ENCODE measurements at regions not wholly inside any gene's neighbourhood (a gene's known extent, or its start where the extent isn't known, plus 50 kb on each side); places are given as distances from the start of the nearest gene placed in this dataset.

GRCh38 chr4:37070041-37070440, 174.5 kb upstream of the NWD2 start:
- H2AFZ ChIP-seq (ENCODE audit: low read depth, low read length) = no peak overlapping the region
- no peak for DNase-seq (ENCODE audit: low read depth, low spot score)
- dilution Hi-C loops (cut with MboI; ENCODE audit: extremely low pct_ligation_motif_present, low sequenced_read_pairs) = no loop called here
- H3K4me2 ChIP-seq (ENCODE audit: insufficient read depth, low read length) = no peak overlapping the region
- intact Hi-C loops (cut with micrococcal nuclease) = no loop called here
- H3K27ac ChIP-seq (ENCODE audit: insufficient read depth, low read depth, low read length) = no peak overlapping the region
- H3K4me3 ChIP-seq (replicated peaks in 1 of 3; ENCODE audit: insufficient read depth in 1 of 3, low read depth in 1 of 3, low read length in 3 of 3) = no peak overlapping the region
- no peaks in the 10 kb centered on the region for H4K20me1 ChIP-seq (replicated peaks; ENCODE audit: control insufficient read depth, extremely low read depth, insufficient read depth, low read length)
- CTCF ChIA-PET = no interaction called here
- FAIRE-seq = no peak
- H3K9ac ChIP-seq (replicated peaks; ENCODE audit: extremely low read depth, insufficient read depth, low read length) = no peak overlapping the region
- TF ChIP-seq CTCF (IDR thresholded peaks at IDR 0.05; ENCODE audit: extremely low read depth in 1 of 2, insufficient read depth in 1 of 2, low read depth in 1 of 2, low read length in 2 of 2) (no peak), MYC (IDR thresholded peaks at IDR 0.05; ENCODE audit: low read depth, low read length) (no peak), GATA2 (IDR thresholded peaks at IDR 0.05; ENCODE audit: insufficient read depth, insufficient read length, low read depth, low read length) (no peak), EZH2 (IDR thresholded peaks at IDR 0.05; ENCODE audit: borderline replicate concordance, low read depth, low read length, severe bottlenecking) (no peak), POLR2A (IDR thresholded peaks at IDR 0.05; ENCODE audit: low read depth, low read length) (no peak), FOS (IDR thresholded peaks at IDR 0.05; ENCODE audit: borderline replicate concordance, insufficient read depth, low read length) (no peak), JUN (IDR thresholded peaks at IDR 0.05; ENCODE audit: borderline replicate concordance, insufficient read depth, insufficient read length, low read depth) (no peak), POLR2AphosphoS5 (IDR thresholded peaks at IDR 0.05; ENCODE audit: insufficient read depth, low read depth, low read length) (no peak)
- TF ChIP-seq, protein P1, sequence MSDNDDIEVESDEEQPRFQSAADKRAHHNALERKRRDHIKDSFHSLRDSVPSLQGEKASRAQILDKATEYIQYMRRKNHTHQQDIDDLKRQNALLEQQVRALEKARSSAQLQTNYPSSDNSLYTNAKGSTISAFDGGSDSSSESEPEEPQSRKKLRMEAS (IDR thresholded peaks at IDR 0.05; ENCODE audit: insufficient read depth, insufficient read length) = no peak
- H3K36me3 ChIP-seq (ENCODE audit: control insufficient read depth in 2 of 2, extremely low read depth in 1 of 2, insufficient read depth in 2 of 2, low read length in 2 of 2) = no peaks in the 10 kb centered on the region
- H3K27me3 ChIP-seq (ENCODE audit: control insufficient read depth in 2 of 2, insufficient read depth in 2 of 2, low read length in 2 of 2) = no peaks in the 10 kb centered on the region
- H3K9me1 ChIP-seq (replicated peaks; ENCODE audit: control insufficient read depth, extremely low read depth, insufficient read depth, low read length) = no peaks in the 10 kb centered on the region
- H3K79me2 ChIP-seq (ENCODE audit: control insufficient read depth, insufficient read depth, low read length) = no peaks in the 10 kb centered on the region
- no TSS peak for BruUV-seq (replicated peaks)
- no peaks in the 10 kb centered on the region for H3K9me3 ChIP-seq (replicated peaks; ENCODE audit: control insufficient read depth, insufficient read depth, low read length)
- POLR2A ChIA-PET = no interaction called here
- H3K4me1 ChIP-seq (ENCODE audit: control insufficient read depth, extremely low read depth, insufficient read depth, low read length) = no peaks in the 10 kb centered on the region
